HG03354 (cell line): ENCODE measurements at regions not wholly inside any gene's neighbourhood (a gene's known extent, or its start where the extent isn't known, plus 50 kb on each side); places are given as distances from the start of the nearest gene placed in this dataset.

Source experiments
- ATAC-seq: cut with Tn5 transposase; IDR thresholded peaks from one replicate; pipeline ENCODE4 v1.9.1; 2021; ENCODE audit warnings: mild to moderate bottlenecking; ENCODE audit not compliant: unreplicated experiment, poor library complexity, severe bottlenecking

DNA sequence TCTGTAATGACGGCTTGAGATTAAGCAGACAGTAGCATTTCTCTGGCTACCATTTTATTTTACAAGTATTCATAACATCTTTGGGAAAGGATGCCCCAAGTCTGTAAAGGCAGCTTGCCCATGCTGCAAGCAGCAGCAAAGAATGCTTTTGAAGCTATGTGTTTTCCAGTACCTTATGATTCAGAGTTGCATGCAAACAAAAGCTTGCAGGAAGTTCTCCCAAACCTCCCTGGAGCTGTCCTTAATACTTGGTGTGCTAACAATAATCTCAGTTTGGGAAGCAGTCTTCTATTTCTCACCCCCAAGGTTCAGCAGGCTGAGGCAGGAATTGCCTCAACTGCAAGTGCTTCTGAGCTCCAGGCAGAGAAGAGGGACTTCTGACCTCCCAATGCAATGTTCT lies 60.8 kb downstream of the CCNA1 start:
- ATAC-seq, result no peak

DNA sequence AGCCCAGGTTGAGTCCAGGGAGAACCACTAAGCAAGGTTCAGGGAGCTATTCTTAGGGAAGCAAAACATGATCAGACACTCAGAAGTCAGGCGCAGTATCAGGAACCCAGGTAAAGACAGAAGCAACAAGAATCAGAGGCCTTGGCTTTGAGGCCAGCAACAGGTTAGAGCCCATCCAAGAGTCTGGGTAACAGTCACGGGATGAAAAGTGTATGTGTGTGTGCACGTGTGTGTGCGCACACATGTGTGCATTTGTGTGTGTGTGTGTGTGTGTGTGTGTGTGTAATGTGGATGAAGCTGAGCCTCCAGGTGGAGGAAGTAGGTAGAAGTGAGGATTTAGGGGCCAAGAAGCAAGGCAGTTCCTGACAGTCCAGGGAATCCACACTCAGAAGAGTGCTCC lies 63.1 kb downstream of the CCNA1 start:
- ATAC-seq, result no peak

DNA sequence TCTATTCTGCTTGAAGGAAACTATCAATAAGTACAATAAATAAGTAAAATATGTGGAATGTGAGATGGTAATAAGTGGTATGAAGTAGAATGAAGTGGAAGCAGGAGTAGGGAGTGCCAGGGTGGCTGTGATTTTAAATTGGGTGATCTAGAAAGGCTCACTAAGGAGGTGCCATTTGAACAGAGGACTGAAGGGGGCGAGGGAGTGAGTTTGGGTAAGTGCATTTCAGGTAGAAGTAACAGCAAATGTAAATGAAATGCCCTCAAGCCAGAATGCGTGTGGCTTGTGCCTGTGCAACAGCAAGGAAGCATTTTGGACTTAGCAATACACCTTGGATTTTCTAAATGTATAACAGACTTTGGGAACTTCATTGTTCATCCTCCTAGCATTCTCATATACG lies 77.1 kb downstream of the CCNA1 start:
- no peak for ATAC-seq

DNA sequence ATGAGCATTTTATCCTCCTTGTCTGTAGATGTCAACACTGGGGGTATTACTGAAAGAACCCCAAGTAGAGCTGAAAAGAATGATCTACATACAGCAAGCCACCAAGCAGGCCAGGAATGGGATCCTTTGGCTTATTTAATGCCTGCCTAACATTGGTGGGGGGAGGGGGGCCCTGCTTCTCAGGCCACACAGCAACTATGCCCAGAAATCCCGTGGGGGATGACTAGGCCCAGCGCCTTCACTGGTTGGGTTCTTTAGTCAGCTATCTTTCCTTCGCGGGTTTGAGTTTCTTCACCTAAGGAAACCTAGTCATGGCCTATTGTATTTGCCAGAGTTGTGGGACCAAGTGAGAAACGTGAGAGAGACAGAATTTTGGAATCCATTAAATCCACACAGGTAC lies 80.5 kb downstream of the CCNA1 start:
- ATAC-seq, result no peak

DNA sequence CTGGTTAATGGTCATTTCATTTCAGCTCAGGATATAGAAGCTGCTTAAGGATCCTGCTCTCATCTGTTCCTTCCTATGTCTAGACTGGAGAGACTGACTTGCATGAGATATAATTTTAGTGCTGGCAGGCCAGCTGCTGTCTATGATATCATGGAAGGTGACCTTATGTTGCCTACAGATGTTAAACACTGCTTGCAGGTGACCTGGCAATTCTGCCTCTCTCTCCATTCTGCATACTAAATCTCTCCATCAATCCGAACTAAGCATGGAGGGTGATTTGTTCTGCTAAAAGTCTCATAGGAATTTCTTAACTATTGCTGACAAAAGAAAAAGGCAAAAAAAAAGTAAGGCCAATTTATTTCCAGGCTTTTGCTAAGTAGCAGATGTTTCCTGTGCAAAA lies 81.0 kb downstream of the CCNA1 start:
- ATAC-seq, result no peak

DNA sequence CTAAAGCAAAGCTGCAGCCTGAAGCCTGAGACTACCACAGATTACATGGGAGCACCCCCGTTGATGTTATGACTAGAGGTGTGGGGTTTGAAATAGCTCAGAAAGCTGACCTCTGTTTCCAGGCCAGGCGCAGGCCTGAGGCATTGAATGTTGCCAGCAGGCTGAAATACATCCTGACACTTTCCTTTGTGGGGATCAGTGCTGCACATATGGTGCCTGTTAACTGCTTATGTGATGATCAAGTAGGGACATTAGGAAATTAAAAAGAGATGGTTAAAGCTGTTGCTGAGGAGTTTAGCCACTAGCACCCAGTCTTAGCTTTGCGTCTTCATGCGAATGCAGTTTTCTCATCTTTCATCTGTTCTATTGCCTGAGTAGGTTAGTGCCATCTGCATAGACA lies 83.2 kb downstream of the CCNA1 start:
- no peak for ATAC-seq

DNA sequence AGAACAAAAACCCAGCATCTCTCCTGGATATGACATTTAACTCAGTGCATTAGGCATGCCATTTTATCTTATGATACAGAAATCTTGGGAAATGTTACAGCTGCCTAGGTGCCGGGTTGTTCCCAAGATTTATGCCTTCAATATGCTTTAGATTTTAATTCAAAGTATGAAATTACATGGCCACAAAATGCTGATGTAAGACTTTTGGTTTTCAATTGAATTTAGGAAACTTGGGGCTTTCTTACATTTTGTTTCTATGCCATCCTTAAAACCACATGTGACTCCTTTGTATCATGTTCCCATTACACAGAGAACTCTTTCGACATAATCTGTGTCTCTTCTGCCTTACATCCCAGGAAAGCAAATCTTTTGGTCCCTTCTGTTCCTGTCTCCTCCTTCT lies 83.9 kb downstream of the CCNA1 start:
- ATAC-seq, result no peak

DNA sequence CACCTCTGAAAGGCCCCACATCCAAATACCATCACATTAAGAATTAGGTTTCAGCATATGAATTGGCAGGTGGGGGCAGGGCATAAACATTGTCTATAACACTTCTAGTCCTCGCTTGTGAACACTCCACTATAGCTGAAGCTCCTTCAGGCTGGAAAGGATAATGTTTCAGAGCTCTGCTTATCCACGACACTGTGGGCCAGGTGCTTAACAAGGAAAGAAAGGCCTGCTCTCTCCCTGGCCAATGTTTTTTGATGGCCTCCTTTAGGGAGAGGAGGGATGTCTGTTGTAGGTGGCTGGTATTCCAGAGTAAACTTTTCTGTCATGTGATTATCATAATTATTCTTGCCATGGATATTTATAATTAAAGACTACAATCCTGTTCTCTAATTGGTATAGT lies 86.4 kb downstream of the CCNA1 start:
- no peak for ATAC-seq

DNA sequence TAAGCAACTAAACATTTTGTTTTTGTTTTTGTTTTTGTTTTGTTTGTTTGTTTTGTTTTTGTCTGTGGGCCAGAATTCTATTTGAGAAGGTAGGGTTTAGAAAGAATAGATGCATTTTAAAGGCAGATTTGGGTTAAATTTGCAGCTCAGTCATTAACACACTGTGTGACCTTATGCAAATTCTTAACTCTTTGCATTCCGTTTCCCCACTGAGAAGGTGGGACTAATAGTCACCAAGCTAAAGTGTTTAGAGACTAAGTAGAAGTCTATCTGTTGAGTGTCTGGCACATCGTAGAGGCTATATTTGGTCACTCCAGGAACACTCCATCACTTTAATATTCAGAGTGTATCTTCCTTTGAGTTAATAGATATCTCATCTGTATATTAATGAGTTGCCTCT lies 87.1 kb downstream of the CCNA1 start:
- ATAC-seq, result no peak

DNA sequence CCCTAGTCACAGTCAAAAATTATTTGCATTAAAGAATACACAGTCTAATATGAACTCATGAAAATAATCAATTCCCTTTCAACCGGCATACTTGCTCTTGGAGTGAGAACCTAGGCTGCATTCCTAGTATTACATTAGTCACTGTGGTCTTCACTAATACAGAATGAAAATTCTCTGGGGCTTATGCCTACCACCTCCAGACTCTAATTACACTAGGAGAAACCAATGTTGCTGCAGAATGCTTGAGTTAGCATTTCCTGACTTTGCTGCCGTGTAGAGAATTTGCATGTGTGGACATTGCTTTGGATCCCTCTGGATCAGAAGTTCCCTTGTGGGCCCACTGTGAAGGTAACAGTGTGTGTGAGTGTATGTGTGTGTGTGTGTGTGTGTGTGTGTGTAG lies 87.8 kb downstream of the CCNA1 start:
- no peak for ATAC-seq

DNA sequence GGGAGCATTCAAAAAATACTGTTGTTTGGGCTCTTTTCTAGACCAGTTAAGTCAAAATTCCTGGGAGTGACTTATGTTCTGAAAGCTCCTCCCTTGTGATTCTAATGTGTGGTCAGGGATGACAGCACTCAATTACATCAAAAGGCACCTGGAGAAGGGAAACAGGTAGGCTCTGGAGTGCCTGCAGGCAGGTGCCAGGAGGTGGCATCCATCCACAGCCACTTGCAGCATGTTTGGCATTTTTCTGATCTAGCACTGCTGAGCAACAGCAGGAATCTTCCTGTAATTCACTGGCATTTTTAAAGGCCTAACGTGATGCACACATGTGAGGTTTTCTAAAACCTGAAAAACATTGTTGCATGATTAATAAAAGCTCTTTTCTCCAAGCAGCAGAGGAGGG lies 94.6 kb downstream of the CCNA1 start:
- ATAC-seq, result no peak

DNA sequence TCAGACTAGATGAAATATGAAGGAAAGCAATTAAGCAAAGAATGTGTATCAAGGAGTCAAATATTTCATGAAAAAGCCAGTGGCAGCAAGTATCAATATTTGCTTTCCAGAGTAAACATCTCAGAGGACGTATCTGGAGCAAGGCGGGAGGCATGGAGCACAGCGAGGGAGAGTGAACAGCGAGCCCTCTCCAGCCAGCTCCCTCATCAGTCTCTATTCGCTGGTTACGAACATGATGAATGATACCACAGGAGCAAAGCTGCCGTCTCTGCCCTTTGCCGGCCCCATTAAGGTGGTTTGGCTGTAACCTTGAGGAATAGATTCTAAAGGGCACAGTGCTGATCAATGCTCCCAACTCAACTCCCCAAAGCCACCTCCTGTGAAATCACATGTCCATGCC lies 95.8 kb downstream of the CCNA1 start:
- no peak for ATAC-seq

DNA sequence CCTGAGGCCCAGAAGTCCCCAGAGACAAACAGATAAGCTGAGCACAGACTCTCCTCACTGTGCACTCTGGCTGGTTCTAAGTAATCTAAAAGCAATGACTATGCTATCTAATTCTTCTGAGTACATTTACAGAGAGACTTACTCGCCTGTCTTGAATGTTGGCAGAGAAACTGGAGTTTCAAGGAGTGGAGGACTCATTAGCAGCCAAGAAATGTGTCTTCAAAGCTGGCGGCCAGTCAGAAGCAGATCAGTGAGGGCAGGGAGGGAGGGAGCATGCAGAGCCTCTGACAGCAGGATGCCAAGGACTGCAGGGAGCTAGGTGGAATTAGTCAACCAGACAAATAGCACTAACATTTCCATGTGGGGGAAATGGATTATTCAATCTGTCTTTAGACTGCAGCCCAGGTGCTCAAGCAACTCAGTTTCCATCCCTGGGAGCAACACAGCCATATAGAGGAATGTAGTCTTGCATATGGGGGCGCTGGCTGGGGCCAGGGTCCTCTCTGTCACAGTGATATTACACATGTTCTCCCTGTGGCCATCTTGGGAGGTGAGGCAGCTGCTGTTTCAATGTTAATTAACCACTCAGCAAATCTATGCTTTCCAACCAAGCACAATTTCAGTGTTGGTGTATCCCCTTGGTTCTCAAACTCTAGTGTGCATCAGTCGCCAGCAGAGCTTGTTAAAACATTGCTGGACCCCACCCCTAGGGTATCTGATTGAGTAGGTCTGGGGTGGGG lies 97.9 kb downstream of the CCNA1 start:
- ATAC-seq, result no peak

DNA sequence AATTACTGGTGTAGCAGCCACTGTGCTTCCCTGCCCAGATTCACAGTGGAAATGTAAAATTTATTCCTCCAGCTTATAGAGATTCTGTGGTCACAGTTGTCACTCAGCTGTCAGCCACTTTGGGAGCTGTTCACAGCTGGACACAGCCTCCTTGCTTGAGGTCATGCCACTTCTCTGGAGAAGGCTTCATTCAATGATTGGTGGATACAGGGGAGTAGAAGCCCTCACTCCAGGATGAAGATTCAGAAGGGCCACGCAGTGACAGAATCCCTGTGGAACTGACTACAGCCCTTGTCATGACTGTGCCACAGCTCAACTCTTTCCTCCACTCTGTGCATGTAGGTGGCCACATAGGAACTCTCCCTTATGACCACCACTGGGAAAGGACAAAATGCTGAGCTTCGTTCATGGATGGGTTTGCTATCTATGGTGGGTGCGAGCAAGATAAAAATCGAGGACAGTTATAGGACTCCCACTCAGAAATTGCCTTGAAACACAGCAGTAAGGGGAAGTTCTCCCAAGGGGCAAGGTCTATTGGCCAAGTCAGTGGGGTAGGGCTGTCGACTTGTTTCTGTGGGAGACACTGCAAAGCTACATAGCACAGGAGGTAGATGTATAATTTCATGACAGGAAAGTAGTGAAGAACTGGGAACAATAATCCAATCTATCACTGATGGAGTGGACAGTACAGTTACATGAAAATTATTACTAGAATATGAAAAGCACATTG lies 98.7 kb downstream of the CCNA1 start:
- no peak for ATAC-seq

DNA sequence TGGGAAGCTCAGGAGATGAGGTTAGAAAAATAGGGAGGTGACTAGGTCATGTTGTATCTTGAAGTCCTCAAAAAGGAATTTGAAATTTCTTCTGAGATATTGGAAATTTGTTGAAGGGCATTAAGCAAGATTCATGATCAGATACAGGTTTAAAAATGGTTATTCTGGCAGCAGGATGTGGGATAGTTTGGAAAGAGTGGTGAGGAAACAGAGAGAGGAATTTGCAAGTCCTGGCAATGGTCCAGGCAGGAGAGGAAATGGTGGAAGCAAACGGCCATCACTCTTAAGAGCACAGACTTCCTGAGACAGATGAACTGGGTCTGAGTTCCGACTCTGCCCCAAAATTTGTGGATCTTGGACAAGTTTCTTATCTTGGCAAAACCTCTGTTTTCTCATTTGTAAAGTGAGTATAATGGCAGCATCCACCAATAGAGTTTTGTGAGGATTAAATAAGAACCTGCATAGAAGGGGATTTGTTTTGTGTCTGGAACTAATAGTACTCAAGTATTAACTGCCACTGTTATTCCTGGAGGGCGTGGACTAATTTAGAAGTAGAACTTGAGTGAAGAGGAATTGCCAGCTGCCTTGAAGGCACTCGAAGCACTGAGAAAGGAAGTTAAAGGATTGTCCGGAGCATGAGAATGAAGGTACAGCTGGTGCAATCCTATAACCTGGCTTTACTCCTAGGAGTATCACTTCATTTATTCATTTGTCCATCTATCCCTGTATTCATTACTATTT lies 99.6 kb downstream of the CCNA1 start:
- ATAC-seq, result no peak

DNA sequence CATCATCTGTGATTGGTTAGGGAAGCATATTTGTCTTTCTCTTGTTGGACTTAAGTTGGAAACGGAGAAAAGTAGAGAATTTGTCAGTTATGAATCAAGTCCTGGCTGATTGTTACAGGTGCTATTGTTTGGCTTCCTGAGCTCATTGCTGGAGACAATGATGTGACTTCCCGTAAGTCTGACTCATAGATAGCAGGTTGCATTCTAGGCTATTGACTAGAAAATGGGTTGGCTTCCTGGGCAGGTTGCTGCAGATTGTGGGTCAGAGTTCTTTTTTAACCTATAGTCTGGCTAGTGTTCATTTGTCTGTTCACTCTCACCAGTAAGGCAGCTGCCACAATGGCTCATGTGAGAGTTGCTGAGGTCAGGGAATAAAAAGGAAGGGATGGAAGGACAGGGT lies 101.5 kb downstream of the CCNA1 start:
- ATAC-seq, result no peak

DNA sequence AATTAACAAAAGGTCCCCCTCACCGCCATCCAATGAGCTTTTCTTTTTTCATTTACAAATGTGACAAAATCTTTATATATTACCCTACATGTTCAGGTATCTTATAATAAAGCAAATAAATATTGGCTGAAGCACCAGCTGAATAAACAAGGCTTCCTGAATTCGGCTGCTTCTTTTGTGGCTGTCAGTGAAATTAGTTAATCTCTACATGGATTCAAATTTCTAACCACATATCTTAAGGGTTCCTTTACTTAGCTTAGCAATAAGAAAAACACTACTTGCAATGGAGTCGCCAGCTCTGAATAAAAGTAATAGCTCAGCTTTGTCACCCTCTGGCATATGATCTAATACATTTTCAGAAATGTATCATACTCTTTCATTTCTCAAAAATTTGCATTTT lies 104.3 kb downstream of the CCNA1 start:
- ATAC-seq, result no peak

DNA sequence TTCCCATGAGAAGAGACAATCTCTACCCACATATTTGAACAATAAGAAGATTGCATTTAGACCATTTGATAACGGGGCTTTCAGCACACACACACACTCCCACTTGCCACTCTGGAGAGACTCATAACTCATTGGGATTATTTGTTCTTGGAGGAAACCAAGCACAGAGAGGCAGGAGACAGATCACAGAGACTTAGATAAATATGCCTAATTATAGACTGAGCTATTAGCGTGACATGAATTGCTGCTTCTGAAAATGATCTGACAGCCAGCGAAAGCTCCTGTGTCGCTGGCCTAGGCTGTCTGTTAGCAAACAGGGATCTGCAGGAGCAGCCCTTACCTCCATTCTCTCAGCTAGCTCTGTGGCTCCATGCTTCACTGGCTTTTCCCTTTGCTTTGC lies 111.4 kb downstream of the CCNA1 start:
- no peak for ATAC-seq

DNA sequence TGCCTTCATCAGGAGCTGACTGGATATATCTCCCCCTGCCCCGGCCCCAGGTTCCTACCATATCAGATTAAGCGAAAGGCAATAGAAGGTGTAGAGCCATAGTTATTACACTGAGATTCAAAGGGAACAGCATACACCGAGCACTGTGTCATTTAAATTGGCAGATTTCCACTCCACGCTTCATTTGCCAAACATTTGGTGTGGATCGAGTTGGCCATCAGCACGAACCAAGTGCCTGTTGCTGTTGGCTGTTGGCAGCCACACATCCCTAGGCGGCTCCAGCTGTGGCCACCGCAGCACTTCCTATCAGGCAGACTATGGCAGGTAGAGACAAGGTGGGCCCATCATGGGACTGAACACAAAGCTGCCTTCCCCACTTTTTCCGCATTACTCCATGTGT lies 115.8 kb downstream of the CCNA1 start:
- no peak for ATAC-seq

DNA sequence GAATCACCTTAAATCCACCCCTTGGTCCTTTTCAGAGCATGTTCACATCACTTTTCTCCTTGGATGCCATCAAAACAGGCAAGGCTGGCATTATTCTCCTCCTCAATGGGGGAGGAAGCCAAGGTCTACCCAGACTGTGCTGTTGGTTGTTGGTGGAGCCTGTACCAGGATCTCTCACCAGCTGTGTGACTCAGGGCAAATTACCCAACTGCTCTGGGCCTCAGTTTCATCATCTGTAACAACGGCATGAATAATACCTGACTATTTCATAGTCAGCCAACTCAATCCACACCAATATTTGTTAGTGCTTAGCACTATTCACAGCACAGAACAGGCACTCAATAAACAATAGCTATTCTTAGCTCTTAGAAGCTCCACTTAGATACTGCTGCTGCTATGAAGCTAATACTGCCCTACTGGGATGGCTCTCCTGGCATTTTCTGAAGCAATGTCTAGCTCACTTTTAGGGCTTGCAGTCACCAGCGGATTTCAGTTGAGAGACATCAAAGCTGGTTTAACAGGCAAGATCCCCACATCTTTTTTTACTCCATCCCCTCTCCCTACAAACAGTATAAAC lies 116.9 kb downstream of the CCNA1 start:
- ATAC-seq, result no peak

DNA sequence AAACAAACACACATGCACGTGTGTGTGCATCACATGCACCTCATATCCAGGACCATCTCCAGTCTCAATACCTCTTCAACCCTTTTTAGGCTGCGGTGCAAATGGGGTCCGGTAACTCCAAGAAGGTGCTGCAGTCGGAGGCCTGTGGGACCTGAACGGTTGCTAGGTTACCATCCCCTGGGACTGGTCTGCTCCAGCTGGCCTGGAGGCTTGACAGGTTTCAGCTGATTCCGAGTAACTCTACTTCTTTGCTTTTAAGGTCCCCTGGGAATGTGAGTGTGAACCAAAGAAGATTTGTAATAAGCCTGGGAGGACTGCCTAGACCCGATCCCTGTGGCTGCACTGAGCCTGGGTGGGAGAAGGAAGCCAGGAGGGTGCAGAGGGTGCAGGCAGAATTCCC lies 117.5 kb downstream of the CCNA1 start:
- ATAC-seq, result no peak
